SK-N-SH (cell line): ENCODE measurements at regions not wholly inside any gene's neighbourhood (a gene's known extent, or its start where the extent isn't known, plus 50 kb on each side); places are given as distances from the start of the nearest gene placed in this dataset.

Experiments used
- CHD2 ChIP-seq: fragments of 150-350 bp; IDR thresholded peaks from 2 replicates; pipeline ENCODE4 v1.6.1; 2018; ENCODE audit warnings: low read length; ENCODE audit not compliant: partially characterized antibody
- CTCF ChIP-seq: fragments of 200-600 bp; sonication (generic); IDR thresholded peaks from 2 replicates; pipeline ENCODE4 v1.6.1; 2017; ENCODE audit warnings: antibody characterized with exemption, mild to moderate bottlenecking, moderate library complexity
- EP300 ChIP-seq, 2 experiments: IDR thresholded peaks; 2 replicates each; pipeline versions ENCODE4 v1.4.0 to v1.6.1; 2012; ENCODE audit warnings: borderline replicate concordance in 1 of 2, low read depth in 1 of 2, low read length in 1 of 2
- FOSL2 ChIP-seq: IDR thresholded peaks from 2 replicates; pipeline ENCODE4 v1.4.0; 2012; ENCODE audit warnings: low read depth, mild to moderate bottlenecking, moderate library complexity, borderline replicate concordance
- FOXJ3 ChIP-seq: sonication (generic); formaldehyde crosslinking; IDR thresholded peaks from 2 replicates; pipeline ENCODE4 v1.5.1; 2020; ENCODE audit warnings: mild to moderate bottlenecking, missing genetic modification reagents
- GATA2 ChIP-seq: sonication (generic); formaldehyde crosslinking; IDR thresholded peaks from 2 replicates; pipeline ENCODE4 v1.5.0; 2020; ENCODE audit warnings: mild to moderate bottlenecking, missing genetic modification reagents
- IRF3 ChIP-seq: fragments of 150-350 bp; IDR thresholded peaks from 2 replicates; pipeline ENCODE4 v1.6.1; 2016; ENCODE audit warnings: mild to moderate bottlenecking, low read depth, low read length
- MAX ChIP-seq: IDR thresholded peaks from 2 replicates; pipeline ENCODE4 v1.4.0; 2012; ENCODE audit warnings: low read depth
- POLR2AphosphoS5 ChIP-seq: IDR thresholded peaks from 2 replicates; pipeline ENCODE4 v1.6.1; 2012; ENCODE audit warnings: low read depth, low read length
- RCOR1 ChIP-seq: fragments of 150-350 bp; IDR thresholded peaks from 2 replicates; pipeline ENCODE4 v1.6.1; 2017; ENCODE audit warnings: antibody characterized with exemption, low read length
- REST ChIP-seq: IDR thresholded peaks from 2 replicates; pipeline ENCODE4 v1.6.1; 2012; ENCODE audit warnings: mild to moderate bottlenecking, low read depth, low read length, moderate library complexity
- SIN3A ChIP-seq: IDR thresholded peaks from 2 replicates; pipeline ENCODE4 v1.6.1; 2012; ENCODE audit warnings: low read depth, mild to moderate bottlenecking, low read length, moderate library complexity, borderline replicate concordance
- SMC3 ChIP-seq: IDR thresholded peaks from 2 replicates; pipeline ENCODE4 v1.6.1; 2012; ENCODE audit warnings: low read depth, low read length, improper control_type of control experiment
- TCF12 ChIP-seq: IDR thresholded peaks from 2 replicates; pipeline ENCODE4 v1.4.0; 2012

GRCh38 chr3:99504258-99504657 lies 134.1 kb upstream of the COL8A1 start:
- TF ChIP-seq MAX: no peak
- no peak for TF ChIP-seq POLR2AphosphoS5
- no peak for TF ChIP-seq CTCF
- no peak for TF ChIP-seq SIN3A
- no peak for TF ChIP-seq TCF12
- no peak for TF ChIP-seq FOSL2
- TF ChIP-seq SMC3: no peak
- no peak for TF ChIP-seq IRF3
- TF ChIP-seq FOXJ3 (CRISPR knock-in tag): no peak
- TF ChIP-seq REST: no peak
- no peak for TF ChIP-seq EP300 (IDR thresholded peaks at IDR 0.05; ENCODE audit: borderline replicate concordance in 1 of 2, low read depth in 1 of 2, low read length in 1 of 2)
- no peak for TF ChIP-seq GATA2 (CRISPR knock-in tag)
- no peak for TF ChIP-seq RCOR1
- TF ChIP-seq CHD2: no peak
